Renal pelvis (tissue), 1 donor: ENCODE measurements at regions not wholly inside any gene's neighbourhood (a gene's known extent, or its start where the extent isn't known, plus 50 kb on each side); places are given as distances from the start of the nearest gene placed in this dataset.
"Not testable (repeated sequence)": the region's sequence is repeated elsewhere in the genome, so short reads cannot be mapped to it uniquely, and the experiment has no call there.

Experiments used
- DNase-seq: peaks from one replicate; pipeline ENCODE4 v3.0.0-alpha.2; 2013

GRCh38 chr11:90446207-90446606 lies 223.4 kb upstream of the CHORDC1 start:
- DNase-seq, result no peak

- DNase-seq, result no peak
Measured at GRCh38 chr11:90438069-90438468, 215.2 kb upstream of the CHORDC1 start.

GRCh38 chr11:90434858-90435257 lies 212.0 kb upstream of the CHORDC1 start:
- no peak for DNase-seq

- no peak for DNase-seq
Measured at GRCh38 chr11:90428836-90429235, 206.0 kb upstream of the CHORDC1 start.

- no peak for DNase-seq
Measured at GRCh38 chr11:90426442-90426841, 203.6 kb upstream of the CHORDC1 start.

GRCh38 chr11:90423378-90423777 lies 200.5 kb upstream of the CHORDC1 start:
- DNase-seq, result no peak

- DNase-seq, result not testable (repeated sequence)
Measured at GRCh38 chr11:90422787-90423186, 199.9 kb upstream of the CHORDC1 start.

GRCh38 chr11:90414221-90414620 lies 191.4 kb upstream of the CHORDC1 start:
- no peak for DNase-seq

GRCh38 chr11:90407350-90407749 lies 184.5 kb upstream of the CHORDC1 start:
- no peak for DNase-seq

GRCh38 chr11:90392692-90393091 lies 169.8 kb upstream of the CHORDC1 start:
- DNase-seq, result no peak

- DNase-seq, result no peak
Measured at GRCh38 chr11:90391756-90392155, 168.9 kb upstream of the CHORDC1 start.

GRCh38 chr11:90380206-90380605 lies 157.4 kb upstream of the CHORDC1 start:
- no peak for DNase-seq

GRCh38 chr11:90373971-90374370 lies 151.1 kb upstream of the CHORDC1 start:
- DNase-seq, result no peak

- no peak for DNase-seq
Measured at GRCh38 chr11:90364527-90364926, 141.7 kb upstream of the CHORDC1 start.

GRCh38 chr11:90363739-90364138 lies 140.9 kb upstream of the CHORDC1 start:
- no peak for DNase-seq

- peak; percentile 1 for DNase-seq
Measured at GRCh38 chr11:90355200-90355599, 132.4 kb upstream of the CHORDC1 start.

- DNase-seq, result no peak
Measured at GRCh38 chr11:90349731-90350130, 126.9 kb upstream of the CHORDC1 start.

GRCh38 chr11:90344546-90344945 lies 121.7 kb upstream of the CHORDC1 start:
- no peak for DNase-seq

- DNase-seq, result no peak
Measured at GRCh38 chr11:90343673-90344072, 120.8 kb upstream of the CHORDC1 start.

- DNase-seq, result no peak
Measured at GRCh38 chr11:90341986-90342385, 119.1 kb upstream of the CHORDC1 start.

GRCh38 chr11:90332415-90332814 lies 109.6 kb upstream of the CHORDC1 start:
- no peak for DNase-seq

- no peak for DNase-seq
Measured at GRCh38 chr11:90330632-90331031, 107.8 kb upstream of the CHORDC1 start.

GRCh38 chr11:90329043-90329442 lies 106.2 kb upstream of the CHORDC1 start:
- no peak for DNase-seq

GRCh38 chr11:90326647-90327046 lies 103.8 kb upstream of the CHORDC1 start:
- DNase-seq, result no peak

- no peak for DNase-seq
Measured at GRCh38 chr11:90323289-90323688, 100.4 kb upstream of the CHORDC1 start.
